Mucosa of gallbladder (tissue), 1 donor: ENCODE measurements at regions not wholly inside any gene's neighbourhood (a gene's known extent, or its start where the extent isn't known, plus 50 kb on each side); places are given as distances from the start of the nearest gene placed in this dataset.
A peak's percentile ranks its signal among the peaks of the same experiment; 100 is the strongest.

Source experiments
- DNase-seq: peaks from one replicate; pipeline ENCODE4 v3.0.0-alpha.2; 2020; ENCODE audit warnings: low spot score
- donor health status: DM: no; HTN: no; CAD: no.

GRCh38 chr2:239780236-239780994, 244.7 kb downstream of the NDUFA10 start:
- DNase-seq = no peak

- DNase-seq = no peak
Observed at GRCh38 chr2:239779584-239779983, 245.6 kb downstream of the NDUFA10 start.

- DNase-seq = no peak
Observed at GRCh38 chr2:239778861-239779558, 246.1 kb downstream of the NDUFA10 start.

GRCh38 chr2:239778042-239778851, 246.9 kb downstream of the NDUFA10 start:
- no peak for DNase-seq

GRCh38 chr2:239777219-239777618, 247.9 kb downstream of the NDUFA10 start:
- no peak for DNase-seq

DNA sequence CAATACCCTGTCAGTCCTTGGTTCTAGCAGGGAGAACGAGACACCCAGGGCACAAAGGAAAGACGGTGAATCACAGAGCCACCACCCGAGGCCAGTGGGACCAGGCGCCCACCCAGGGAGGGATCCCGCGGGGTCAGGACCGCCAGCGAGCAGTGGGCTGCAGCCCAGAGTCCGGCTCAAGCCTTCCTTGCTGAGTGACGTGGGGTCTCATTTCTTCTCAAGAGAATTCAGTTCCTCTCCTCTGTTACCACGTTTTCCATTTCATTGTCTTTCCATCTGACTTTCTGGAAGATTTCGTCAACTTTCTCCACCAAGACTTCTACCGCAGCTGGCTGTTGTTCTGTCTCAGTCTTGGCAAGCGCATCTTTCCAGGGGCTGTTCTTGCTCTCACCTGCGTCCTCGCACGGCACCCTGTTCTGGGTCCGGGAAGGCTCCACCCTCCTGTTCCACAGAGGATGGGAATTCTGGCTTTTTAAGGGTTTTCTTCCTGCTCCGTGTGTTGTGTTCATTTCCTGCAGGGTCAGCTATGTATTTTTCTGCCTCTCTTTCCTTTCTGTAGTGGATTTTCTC, 248.6 kb downstream of the NDUFA10 start:
- no peak for DNase-seq

DNA sequence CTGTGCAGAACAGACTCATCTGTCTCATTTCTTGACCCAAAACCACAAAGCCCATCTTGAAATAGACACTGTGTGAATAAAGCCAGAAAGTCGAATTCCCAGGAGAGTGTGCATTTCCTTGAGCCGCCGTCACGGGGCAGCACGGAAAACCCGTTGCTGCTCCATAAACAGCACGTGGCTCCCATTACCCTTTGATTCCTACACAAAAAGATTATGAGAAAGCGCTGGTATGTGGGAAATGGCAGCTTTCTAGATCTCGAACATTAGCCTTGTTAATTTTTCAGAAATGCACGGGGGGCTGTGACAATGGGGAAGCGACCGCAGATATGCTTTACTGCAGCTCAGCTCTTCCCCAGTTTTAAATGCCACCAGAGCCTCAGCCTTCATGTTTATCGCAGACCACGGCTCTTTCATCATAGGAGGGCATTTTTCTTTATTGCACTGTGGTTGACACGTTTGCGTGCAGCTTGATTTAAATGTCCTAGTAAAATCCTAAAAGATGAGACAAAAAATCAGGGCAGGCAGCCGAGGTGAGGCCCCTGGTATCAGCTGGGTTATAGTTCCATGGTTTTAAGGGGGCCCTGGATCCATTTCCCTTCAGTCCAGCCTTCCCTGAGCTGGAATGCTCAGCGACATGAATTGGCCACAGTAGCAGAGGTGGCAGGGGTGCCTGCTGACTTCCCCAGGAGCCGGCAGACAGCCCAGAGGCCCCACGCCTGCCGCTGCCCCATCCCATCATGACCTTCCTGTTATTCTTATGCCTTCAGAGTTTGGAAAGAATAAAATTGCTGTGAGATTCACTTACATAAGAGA, 249.3 kb downstream of the NDUFA10 start:
- DNase-seq = no peak

DNA sequence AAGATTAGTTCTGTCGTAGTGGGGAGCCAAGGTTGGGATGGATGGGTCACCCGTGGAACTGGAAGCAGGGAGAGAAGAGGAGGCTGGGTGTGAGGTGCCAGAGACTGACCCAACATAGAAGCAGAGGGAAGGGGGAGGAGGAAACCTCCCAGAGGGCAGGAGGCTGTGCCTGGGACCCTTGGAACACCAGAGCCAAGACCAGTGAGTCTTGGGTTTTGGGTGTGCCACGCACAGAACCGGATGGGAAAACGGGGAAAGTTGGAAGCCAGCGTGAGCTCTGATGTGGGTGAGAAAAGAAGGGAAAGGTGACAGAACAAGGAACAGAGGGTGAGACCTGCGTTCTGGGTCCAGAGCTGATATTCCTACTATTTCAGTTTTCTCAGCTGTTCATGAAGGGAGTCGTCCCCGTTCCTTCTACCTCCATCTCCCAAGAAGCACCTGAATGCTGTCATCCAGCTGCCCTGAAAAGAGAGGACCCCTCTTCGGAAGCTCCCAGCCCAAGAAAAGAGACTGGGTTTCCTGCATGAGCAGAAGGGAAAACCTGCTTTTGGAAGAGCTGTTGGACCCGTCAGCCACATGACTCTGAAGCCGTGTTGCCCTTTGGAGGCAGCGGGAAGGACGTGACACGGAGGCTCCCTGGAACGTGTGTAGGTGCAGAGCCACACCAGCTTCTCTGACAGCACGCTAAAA, 250.1 kb downstream of the NDUFA10 start:
- DNase-seq = no peak

DNA sequence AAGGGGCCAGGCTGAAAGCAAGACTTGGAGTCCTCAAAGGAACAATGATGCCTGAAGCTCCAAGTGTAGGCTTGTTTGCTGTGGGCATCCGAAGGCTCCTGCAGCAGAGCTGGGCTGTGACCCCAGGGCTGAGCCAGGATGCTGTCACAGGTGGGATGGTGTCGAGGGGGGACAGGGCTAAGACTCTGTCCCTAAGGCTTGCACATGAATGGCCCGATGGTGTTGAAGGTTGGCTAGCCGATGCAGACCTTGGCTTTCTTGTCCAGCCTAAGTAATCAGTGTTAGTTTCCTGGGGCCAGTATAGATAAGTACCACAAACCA, 251.0 kb downstream of the NDUFA10 start:
- no peak for DNase-seq

- DNase-seq = no peak
Observed at GRCh38 chr2:239773228-239774141, 251.7 kb downstream of the NDUFA10 start.

DNA sequence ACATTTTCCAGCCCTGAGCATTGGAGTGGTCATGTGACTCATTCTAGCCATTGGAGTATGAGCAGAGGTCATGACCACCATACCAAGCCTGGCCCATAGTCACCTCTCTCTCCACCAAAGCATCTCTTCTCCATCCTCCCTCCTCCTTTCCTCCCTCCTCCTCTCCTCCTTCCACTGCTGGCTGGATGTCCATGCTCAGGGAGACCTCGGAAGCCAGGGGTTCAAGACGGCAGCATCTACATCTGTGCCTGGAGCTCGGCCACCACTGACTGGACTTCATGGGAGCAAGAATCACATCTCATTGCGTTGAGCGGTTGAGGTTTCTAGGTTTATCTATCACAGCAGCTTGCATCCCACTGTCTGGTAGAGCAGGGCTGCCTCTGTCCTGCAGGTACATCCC, 252.4 kb downstream of the NDUFA10 start:
- no peak for DNase-seq

- peak; percentile 36 for DNase-seq
Observed at GRCh38 chr2:239770246-239770639, 254.9 kb downstream of the NDUFA10 start.

- DNase-seq = no peak
Observed at GRCh38 chr2:239769554-239770245, 255.4 kb downstream of the NDUFA10 start.

GRCh38 chr2:239768907-239769553, 256.1 kb downstream of the NDUFA10 start:
- no peak for DNase-seq

DNA sequence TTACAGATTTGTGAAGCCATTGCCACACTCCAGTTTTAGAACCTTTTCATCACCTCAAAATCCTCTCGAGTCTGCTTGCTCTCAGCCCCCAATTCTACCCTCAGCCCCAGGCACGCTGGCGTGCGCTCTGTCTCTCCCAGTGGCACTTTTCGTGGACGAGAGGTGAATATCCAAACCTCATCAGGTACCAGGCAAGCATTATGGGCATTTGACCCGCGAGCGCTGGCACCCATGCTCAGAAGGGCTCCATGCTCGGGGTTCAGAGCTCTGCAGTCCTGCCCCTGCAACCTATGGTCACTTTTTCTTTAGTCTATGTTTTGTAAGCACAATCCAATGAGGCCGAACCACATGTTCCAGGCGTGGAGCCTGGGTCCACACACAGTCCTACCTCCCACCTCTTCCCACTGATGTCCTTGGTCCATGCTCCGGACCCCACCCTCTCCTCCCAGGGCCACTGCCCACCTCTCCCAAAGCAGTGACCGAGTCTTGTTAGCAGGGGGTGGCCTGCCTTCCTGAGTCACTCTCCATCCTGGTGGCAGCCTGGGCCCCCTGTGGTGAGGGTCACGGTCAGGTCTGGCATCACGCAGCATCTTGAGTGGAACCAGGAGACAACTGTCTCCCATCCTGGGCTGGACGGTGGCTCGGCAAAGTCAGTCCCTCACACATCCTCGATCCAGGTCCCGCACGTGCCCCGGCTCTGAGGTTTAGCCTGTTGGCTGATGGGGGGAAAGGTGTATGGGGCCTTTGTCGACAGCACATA, 256.9 kb downstream of the NDUFA10 start:
- DNase-seq = no peak

DNA sequence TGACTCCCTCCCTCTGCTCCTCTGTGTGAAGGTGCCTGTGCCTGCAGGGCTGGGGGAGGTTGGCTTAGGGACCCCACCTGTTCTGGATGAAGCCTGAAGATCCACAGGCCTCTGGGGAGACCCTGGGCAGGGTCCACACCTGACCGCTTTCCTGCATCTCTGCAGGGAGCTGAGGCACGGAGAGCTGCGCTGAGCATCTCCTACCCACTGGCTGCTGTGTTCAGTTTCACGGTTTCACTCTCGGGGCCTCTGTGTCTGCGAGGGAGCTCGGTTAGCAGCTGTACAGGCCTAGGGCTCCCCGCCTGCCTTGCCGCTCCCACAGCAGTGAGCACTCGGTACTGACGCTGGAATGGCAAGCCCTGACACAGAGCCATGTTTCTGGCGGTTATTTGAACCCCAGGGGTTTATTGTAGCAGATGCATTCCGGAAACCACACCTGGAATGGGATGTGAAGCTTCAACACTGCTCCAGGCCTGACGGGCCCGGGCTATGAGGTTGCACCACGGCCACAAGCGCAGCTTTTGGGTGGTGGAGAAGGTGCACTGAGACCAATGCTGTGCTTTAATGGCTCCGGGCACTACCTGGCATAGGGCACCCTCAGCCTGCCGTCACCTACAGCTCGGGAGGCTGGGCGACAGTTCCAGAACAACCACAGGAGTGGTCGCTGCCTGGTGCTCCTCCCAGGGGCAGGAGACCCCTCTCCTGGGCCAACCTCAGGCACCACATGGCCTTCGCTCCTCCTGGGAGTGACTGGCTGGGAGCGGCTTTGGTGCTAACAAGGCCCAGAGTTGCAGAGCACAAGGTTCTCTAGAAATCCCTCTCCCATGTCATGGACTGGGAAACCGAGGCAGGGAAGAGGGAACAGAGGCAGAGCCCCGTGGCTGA, 257.9 kb downstream of the NDUFA10 start:
- DNase-seq = no peak

GRCh38 chr2:239765911-239766310, 259.2 kb downstream of the NDUFA10 start:
- DNase-seq = no peak
